OCI-M1 (cell line): ENCODE measurements at regions not wholly inside any gene's neighbourhood (a gene's known extent, or its start where the extent isn't known, plus 50 kb on each side); places are given as distances from the start of the nearest gene placed in this dataset.

Experiments used
- DNase-seq: peaks from one replicate; lab custom pipeline; 2025; lab: John Stamatoyannopoulos, UW

DNA sequence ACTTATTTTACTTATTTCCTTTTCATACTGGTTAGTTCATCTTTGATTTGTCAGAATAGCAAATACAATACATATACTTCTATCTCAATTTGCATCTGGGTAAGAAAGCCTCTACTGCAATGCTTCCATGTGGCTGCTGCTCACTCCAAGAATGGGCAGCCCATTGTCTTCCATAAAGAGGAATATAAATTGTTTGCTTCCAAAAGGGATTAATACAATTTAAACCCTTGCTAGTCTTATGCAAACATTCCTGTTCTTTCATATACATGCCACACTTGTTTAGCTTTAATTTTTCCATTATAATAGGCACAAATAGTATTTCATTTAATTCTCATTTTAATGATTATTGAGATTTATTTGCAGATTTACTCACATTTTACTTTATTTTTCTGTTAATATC lies 555.4 kb upstream of the POM121L12 start:
- no peak for DNase-seq

DNA sequence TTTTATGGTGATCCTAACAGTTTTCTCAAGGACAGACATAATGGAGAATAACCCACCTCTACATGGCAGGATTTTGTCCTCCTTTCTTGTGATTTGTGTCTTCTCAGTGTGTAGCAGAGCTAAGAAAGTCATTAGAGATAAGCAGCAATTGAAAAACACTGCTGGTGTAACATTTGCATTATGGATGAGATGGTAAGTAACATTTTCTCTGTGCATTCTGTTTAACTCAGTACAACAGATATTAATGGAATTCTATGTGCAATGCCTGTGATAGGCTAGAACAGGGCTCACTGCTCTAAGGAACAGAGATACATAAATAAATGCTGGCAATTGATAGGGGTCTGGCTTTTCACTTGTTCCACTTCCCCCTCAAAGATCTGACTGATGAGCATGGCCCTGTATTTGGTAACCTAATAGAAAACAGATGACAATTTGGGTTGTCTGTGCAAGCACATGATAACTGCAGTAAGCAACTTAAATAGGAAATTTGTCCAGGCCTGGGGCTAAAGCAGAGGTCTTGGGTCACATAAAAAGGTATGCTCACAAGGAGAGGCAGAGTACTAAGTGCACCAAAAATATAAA lies 560.3 kb upstream of the POM121L12 start:
- no peak for DNase-seq

DNA sequence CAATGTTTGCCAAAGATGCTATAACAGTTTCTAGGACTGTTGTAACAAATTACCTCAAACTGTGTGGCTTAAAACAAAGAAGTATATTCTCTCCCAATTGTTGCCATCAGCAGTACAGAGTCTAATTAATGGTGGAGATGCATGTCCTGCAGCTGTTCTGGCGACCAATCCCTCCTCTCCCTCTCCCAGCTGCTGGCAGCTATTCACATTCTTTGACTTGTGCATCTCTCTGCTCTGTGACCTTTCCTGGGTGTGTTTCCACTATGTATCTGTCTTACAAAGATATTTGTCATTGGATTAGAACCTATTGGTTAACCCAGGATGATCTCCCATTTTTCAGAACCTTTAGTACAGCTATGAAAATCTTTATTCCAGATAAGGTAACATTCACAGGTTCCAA lies 561.7 kb upstream of the POM121L12 start:
- DNase-seq, result no peak

DNA sequence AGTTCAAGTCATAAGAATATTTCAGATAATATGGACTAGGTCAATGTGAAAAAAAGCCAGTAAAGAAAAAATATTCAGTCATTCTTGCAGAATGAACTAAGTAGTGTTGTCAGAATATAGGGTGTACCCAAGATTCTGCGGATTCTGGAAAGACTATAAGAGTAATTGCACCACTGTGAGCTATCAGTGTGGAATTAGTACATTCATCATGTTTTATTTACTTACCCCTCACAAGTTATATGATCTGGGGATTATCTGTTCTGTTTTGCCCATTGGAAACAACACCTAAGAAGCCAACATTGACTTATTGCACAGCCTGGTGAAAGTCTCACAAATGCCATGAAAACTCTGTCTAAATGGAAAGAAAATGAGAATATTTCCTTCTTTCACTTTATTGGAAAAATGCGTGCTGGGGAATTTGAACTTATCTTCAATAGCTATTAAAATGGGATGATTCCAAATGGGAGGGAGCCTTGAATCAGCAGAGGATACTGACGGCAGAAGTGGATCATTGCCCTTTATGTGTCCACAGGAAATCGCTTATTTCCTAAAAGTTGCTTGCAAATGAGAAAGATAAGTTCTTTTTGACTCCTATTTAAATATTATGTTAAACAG lies 563.3 kb upstream of the POM121L12 start:
- no peak for DNase-seq

DNA sequence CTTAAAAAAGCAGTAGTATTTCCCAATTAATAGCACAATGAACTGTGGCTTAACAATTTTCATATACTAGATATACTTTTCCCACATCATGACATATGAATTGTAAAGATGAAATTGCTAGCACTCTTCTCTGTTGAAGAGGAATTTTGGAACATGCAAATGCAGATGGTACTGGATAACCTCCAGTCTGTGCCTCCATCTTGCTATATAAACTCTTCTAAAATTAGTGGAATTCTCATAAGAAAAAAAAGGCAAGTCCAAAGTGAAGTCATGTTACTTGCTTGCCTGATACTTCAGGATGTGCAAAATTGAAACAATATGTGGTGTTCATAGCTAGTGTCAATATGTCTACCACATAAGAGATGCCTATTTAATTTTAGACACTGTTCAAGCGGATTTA lies 570.2 kb upstream of the POM121L12 start:
- DNase-seq, result no peak

DNA sequence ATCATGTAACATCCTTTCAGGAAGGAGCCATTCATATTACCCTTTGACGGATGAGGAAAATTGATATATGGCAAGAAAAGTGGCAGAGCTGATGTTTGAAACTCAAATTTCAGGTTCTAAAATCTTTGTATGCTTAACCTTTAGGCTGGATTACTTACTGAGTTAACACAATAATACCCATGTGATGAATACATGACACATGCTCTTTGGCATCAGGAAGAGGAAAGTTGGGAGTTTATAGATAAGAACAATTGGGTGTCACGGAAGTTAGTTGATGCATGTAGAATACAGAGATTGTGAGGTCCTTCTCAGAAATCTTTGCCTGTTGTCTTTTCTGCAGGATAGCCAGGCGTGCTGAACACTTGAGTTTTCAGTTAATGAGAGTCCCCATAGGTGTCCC lies 572.1 kb upstream of the POM121L12 start:
- no peak for DNase-seq

DNA sequence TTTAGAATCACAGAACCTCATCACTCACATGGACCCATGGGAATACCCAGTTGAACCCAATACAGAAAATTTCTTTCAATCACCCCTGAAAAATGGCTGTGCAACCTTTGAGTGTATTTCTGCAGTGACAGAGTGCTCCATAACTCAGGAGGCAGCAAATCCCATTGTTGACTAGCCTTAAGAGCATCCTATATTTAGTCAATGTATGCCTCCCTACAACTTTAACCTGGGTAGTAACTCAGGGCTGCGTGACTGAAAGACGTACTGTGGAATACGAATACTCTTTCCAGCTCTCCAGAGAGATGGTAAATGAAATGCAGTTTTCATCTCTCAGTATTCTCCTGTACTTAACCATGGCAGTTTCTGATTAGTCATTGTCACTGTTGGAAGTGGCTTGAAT lies 573.0 kb upstream of the POM121L12 start:
- no peak for DNase-seq

DNA sequence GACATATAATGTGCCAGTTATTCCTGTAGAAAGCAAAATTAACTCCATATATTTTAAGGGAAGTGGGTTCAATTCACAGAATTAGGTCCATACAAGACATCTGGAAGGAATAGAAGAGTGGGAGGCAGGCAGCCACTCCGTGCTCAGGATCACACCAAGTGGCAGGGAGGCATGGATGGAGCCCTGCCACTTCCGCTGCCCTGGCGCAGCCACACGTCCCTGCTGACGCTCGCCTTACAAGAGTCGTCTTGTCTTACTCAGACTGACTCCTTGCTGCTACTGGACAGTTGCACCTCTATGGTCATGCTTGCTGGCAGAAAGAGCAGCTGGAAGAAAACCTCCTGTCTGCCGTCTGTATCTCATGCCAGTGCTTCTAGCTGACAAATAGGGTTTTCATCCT lies 579.9 kb upstream of the POM121L12 start:
- DNase-seq, result no peak

DNA sequence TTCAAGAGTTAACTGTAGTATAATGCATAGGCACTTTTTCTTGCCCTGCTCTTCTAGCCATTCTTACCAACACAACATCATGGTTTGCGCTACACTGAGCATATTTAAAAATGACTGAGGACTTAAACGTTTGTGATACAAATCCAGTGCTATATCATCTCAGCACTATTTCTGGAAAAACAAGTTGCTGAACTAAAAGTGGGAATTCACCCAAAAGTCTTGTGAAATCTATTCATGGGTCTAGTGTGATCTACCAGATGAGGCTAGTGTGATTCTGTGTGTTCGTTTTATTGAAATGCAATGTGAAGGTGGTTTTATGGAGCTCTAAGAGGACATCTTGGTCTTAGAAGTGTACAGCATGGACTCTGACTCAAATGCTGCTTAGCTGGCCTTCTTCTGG lies 584.6 kb upstream of the POM121L12 start:
- no peak for DNase-seq

DNA sequence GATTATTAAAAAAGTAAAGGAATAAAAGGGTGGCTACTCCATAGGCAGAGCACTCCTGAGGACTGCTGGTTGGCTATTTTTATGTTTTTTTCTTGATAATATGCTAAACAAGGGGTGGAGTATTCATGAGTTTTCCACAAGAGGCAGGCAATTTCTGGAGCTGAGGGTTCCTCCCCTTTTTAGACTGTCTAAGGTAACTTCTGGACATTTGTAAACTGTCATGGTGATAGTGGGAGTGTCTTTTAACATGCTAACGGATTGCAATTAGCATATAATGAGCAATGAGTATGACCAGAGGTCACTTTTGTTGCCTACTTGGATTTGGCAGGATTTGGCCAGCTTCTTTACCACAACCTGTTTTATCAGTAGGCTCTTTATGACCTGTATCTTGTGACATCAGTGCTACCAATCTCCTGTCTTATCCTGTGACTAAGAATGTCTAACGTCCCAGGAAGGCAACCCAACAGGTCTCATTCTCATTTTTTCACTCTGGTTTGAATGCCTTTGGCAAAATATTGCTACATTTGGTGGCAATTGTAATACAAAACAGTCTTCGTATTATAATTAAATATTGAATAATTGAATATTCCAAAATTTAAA lies 587.8 kb upstream of the POM121L12 start:
- no peak for DNase-seq

DNA sequence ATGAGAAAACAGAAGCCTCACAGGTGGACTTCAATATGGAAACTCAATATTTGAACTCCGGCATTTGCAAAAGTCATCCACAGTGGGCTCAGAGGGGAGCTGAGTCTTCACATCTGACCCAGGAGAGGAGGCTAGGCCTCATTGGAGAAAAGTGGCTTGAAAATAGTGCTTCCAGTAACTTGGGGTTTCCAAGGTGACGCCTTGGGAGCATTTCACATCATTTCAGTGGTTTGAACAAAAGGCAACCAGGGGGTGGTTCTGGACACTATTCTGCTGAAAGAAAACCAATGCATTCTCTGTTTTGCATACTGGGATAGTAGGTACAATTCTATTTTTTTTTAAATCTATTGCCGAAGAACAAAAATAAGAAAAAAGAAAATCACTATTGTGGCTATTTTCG lies 599.2 kb upstream of the POM121L12 start:
- DNase-seq, result no peak

DNA sequence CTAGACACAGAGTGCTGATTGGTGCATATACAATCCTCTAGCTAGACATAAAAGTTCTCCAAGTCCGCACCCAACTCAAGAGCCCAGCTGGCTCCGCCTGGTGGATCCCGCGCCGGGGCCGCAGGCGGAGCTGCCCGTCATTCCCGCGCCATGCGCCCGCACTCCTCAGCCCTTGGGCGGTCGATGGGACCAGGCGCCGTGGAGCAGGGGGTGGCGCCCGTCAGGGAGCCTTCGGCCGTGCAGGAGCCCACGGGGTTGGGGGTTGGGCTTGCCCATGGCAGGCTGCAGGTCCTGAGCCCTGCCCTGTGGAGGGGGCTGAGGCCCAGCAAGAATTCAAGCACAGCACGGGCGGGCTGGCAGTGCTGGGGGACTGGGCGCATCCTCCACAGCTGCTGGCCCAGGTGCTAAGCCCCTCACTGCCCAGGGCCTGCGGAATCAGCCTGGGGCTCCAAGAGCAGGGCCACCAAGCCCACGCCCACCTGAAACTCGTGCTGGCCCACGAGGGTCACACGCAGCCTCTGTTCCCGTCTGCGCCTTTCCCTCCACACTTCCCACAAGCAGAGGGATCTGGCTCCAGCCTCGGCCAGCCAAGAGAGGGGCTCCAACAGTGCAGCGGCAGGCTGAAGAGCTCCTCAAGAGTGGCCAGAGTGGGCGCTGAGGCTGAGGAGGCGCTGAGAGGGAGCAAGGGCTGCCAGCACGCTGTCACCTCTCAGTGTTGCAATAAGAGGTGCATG lies 604.2 kb upstream of the POM121L12 start:
- DNase-seq, result no peak

DNA sequence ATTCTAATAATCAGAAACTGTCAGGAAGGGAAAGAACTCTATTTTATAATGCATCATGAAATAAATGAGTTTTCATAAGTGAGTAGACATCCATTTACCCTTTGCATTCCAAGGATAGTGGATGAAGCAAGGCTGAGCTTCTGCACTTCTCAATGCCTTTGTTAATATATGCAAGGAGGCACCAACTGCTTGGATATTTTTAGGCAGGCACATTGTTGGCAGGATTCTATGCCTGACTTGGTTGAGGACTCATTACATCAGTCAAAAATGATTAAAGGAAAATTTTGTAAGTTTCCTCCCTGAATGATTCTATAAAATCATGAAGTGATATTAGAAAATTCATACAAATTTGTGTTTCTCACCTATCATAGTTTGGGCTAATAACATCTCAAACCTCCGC lies 612.2 kb upstream of the POM121L12 start:
- DNase-seq, result no peak

DNA sequence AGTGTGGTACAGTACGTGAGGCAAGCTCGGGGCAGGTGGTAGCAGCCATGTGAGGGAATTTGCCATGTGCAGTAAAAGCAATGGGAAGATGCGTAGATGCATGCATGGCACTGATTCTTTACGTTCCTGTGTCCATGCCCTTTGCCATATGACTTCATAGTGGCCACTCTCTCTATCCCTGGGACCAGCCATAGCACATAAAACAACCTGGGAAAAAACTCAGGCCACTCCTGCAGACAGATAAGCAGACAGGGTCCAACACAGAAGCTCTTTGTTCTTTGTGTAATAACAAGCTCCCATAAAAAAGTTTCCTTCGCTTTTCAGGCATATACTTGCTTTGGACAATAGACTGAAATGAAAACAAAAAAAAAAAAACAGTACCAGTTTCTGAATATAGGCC lies 622.4 kb upstream of the POM121L12 start:
- no peak for DNase-seq

DNA sequence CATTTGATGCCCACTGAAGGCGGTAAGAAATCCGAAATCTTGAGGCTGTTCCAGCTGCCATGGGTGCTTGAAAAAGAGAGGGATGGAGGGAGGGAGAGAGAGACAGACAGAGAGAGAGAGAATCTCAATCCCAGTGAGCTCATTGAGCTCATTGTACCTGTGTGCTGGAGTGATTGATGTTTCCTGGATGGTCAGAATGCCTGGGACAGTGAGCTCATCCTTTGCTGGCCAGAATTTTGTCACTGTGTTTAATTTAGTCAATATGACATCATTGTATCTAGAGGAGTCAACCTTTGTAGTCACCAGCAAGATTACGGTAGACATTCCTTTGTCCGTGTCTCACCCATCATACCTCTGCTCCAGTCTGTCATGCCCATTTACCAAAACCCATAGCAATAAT lies 625.4 kb upstream of the POM121L12 start:
- no peak for DNase-seq

DNA sequence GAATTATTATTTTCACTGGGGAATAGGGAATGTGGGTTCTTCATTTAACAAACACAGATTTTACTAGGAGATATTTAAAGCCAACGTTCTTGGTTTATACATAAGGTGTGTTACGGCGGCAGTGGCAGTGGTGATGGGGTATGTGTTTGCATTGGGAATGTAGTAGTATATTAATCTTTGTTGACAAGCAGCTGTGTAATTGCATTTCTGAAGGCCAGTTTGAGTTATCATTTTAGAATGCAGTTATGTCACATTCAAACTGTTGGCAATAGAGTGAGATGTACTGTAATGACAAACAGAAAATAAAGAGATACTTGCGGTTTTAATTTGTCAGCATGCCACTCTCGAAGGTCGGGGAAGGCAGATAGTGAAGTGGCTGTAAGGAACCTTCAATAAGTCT lies 628.6 kb upstream of the POM121L12 start:
- DNase-seq, result no peak

DNA sequence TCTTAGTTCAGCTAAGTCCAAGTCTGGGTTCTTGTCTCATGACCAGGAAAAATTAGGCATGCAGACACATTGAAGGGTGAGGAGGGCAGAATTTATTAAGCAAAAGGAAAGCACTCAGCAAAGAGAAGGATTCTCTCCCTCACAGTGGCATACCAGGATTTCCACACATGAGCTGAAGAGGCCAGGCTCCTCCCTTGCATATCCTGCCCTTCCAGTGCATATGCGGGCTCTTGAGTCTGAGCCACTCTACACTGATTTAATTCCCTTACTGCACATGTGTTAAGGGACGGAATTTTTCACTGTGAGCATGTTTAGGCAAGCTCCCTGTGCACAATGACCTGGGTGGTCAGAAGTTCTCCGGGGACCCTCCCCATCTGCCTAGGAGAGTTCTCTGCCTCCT lies 652.7 kb upstream of the POM121L12 start:
- DNase-seq, result no peak

DNA sequence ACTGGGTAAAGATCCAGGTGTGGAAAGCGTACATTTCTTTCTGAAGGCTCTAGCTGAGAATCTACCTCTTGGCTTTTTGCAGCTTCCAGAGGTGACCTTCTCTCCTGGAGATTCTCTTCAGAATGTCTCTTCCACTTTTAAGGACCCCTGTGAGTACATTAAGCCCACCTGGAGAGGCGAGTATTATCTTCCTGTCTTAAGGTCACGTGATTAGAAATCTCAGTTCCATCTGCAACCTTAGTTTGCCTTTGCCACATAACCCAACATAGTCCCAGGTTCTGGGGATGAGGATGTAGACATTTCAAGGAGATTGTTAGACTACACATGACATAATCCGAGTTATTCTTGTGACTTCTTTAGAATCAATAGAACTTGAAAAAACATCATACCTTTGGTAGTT lies 665.5 kb upstream of the POM121L12 start:
- DNase-seq, result no peak

DNA sequence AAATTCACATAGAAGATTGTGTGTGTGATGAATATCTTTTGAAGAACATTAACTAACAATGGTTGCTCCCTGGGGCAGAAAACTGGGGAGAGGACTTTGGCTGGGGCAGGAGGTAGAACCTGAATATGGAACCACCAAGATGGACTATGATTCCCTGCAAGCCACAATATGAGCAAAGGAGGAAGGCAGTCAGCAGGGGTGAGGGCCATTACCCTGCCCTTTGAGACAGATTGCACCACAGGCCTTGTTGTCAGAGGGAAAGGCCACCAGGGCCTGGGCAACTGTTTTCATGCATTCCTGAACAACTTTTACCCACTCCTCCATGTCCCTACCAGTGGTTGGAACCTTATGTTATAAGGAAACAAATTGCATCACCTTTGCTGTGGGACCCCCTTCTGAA lies 670.1 kb upstream of the POM121L12 start:
- no peak for DNase-seq

DNA sequence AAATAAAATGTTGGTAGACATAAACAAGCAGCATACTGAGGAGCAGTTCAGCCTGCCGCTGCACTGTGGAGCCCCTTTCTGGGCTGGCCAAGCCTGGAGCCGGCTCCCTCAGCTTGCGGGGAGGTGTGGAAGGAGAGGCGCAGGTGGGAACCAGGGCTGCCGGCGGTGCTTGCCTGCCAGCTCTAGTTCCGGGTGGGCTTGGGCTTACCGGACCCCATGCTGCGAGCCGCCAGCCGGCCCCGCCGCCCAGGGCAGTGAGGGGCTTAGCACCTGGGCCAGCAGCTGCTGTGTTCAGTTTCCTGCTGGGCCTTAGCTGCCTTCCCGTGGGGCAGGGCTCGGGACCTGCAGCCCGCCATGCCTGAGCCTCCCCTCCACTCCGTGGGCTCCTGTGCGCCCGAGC lies 672.9 kb upstream of the POM121L12 start:
- no peak for DNase-seq

DNA sequence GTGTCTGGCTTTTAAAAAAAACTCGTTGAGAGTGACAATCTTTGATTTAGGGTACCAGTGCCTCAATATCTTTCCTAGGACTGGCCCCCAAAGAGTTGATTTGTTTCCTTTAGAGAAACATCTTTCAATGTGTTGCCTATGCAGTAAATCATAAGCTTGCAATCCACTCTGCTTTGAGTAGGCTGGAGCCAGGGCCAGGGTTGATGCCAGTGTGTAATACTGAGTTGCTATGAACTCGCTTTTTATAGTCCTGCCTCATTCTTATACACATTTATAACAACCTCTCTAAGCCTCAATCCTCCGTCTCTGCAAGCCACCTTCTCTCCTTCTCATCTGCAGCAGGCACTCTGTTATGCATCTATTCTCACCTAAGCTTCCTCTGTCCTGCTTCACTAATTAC lies 674.9 kb upstream of the POM121L12 start:
- no peak for DNase-seq

DNA sequence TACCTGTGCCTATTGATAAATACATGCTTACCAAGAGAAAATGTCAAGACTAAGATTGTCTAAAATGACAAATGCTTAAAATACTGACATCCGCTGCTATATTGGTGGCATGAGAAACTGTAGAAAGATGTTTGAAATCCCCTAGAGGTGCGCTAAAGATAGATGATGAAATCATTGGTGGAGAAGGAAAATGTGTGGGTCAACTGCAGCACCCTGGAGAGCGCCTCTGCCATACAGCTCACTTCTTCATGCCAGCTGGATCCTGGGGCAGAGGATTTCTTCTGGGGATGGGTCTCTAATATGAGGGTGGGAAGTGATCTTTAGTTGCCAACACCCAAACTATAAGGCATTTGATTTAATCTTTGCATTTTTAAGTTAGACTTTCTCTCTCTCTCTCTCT lies 680.4 kb upstream of the POM121L12 start:
- DNase-seq, result peak; percentile 0
